HG03432 (cell line): ENCODE measurements at regions not wholly inside any gene's neighbourhood (a gene's known extent, or its start where the extent isn't known, plus 50 kb on each side); places are given as distances from the start of the nearest gene placed in this dataset.

Experiments
- ATAC-seq: cut with Tn5 transposase; IDR thresholded peaks from one replicate; pipeline ENCODE4 v1.9.1; 2021; ENCODE audit warnings: mild to moderate bottlenecking, moderate library complexity; ENCODE audit not compliant: unreplicated experiment

DNA sequence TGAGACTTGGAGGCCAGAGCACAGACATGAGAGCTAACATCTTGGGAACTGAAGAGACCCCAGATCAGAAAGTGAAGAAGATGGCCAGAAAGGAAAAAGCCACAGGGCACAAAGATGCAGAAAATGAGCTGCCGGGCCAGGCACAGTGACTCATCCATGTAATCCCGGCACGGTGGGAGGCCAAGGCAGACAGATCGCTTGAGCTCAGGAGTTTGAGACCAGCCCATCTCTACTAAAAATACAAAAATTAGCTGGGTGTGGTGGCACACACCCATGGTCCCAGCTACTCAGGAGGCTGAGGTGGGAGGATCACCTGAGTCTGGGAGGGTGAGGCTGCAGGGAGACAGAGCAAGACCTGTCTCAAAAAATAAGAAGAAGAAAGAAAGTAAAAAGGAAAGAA, 81.4 kb upstream of the MGMT start:
- no peak for ATAC-seq

DNA sequence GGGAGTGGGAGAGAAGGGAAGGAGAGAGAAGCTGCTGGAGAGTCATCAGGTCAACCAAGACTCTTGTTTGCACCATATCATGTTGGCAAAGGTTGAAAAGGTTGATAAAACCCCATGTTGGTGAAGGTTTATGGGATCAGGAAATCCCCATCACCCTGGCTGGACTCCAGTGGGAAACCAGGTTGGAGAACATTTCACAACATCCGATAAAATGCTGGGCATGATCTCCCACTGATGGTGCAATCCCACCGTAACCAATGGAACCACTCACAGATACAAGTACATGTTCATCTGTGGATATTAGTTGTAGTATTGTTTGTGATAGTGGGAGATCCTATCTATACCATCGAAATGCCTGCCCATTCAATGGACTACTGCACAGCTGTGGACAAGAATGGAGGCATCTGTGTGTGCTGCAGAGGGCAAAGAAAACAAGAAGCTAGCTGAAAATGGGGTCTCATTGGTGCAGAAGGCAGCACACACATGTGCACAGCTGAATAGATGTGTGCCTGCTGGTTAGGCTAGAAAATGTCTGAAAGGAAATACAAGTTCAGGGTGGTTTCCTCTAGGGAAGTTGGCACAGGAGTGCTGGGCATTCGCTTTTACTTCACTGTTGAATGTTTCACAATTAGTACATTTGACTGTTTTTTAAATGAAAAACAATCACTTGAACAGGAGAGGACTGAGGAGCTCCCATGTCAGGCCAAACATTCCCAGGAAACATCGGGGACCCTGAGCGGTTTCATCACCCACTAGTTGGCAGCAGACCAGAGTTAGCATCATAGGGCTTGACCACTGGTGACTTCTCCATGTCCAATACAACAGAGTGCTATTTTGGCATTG, 80.4 kb upstream of the MGMT start:
- ATAC-seq = no peak

DNA sequence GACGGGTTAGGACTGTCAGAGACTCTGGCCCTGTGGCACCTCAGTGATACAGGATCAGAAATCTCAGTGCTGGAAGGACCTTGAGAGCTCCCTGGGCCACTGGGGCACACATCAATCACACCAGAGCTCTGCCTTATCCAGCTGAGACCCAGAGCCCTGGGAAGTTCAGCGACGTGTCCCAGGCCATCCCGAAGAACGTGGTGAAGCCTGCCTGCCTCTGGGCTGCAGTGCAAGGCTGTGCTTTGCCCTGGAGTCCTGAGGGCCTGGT, 79.8 kb upstream of the MGMT start:
- no peak for ATAC-seq

DNA sequence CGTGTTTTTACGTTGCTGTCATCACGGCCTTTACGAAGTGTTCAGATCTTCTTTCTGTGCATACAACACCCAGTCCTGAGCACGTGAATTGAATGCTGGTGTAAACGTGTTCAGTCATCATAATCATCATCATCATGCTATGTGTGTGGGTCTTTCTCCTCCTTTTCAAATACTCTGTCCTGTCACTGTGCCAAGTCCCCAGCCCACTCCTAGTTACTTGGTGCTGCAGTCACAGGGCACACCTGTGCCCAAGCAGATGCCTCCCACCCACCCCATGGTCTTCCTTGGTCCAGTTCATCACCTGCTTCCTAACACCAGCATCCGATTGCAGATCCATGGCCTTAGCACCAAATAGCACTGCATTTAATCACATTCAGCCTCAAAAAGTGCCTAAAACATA, 78.6 kb upstream of the MGMT start:
- ATAC-seq = no peak

DNA sequence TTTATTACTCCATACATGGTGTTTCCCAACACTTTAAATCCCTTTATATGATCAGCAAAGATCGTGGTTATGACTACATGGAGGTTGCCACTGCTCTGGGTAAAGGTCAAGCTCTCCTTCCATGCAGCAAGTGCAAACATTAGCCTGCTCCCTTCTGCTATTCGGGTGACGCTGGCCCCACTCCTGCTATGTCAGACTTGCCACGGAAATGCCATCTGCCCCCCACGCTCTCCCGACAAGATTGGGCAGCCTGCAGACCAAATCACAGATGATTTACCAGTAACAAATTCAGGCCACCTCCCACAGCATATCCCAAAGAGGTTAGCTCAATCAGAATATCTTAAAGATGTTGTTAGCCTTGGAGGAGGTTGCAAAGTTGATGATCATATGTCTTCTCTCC, 77.8 kb upstream of the MGMT start:
- no peak for ATAC-seq

GRCh38 chr10:129390147-129390546, 76.9 kb upstream of the MGMT start:
- no peak for ATAC-seq

DNA sequence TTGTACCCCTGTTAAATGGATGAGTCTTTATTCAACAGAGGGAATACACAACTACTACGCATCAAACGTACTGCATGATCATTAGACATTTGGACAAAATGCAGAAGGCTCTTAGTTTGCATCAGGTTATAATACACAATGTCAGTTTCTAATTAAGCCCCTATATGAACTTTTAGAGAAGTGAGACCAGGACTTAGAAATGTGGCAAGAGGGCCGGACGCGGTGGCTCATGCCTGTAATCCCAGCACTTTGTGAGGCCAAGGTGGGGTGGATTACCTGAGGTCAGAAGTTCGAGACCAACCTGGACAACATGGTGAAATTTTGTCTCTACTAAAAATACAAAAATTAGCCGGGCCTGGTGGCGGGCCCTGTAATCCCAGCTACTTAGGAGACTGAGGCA, 76.3 kb upstream of the MGMT start:
- ATAC-seq = no peak

GRCh38 chr10:129391464-129391863, 75.6 kb upstream of the MGMT start:
- no peak for ATAC-seq

GRCh38 chr10:129392855-129393254, 74.2 kb upstream of the MGMT start:
- no peak for ATAC-seq

- ATAC-seq = no peak
Measured at GRCh38 chr10:129393812-129394211, 73.2 kb upstream of the MGMT start.

GRCh38 chr10:129394518-129395328, 72.3 kb upstream of the MGMT start:
- no peak for ATAC-seq

- ATAC-seq = no peak
Measured at GRCh38 chr10:129396021-129396722, 70.9 kb upstream of the MGMT start.

DNA sequence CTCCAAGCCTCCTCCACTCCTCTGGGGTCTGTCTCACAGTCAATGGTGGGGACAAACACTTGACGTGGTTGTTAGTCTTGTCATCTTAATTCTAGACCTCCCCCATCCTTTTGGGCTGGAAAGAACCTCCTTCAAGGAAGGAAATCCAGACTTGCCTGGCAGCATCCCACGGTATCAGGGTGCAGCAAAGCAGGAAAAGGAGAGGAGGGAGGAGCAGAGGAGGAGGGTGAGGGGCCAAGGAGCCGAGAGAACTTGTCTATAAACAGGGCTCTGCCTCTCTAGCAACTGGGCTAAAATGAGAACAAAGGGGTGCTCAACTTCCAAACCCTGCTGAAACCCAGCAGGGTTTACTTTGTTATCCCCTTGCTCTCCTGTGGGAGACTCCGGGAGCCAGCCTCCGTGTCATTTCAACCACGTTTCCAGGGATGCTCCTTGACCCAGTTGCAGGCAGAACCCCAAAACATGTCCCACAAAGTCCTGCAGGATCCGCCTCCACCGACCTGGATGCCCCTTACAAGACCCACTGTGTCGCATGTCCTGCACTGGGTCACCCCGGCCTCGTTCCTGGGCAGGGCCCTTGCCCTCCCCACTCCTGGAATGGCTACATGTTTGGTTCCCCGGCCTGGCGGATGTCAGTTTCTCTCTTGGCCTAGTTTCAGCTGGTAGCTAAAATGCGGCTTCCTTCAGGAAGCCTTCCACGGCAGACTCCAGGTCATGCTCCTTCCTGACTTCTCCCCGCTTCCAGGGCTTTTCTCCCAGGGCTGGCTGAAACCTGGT, 69.7 kb upstream of the MGMT start:
- ATAC-seq = no peak

DNA sequence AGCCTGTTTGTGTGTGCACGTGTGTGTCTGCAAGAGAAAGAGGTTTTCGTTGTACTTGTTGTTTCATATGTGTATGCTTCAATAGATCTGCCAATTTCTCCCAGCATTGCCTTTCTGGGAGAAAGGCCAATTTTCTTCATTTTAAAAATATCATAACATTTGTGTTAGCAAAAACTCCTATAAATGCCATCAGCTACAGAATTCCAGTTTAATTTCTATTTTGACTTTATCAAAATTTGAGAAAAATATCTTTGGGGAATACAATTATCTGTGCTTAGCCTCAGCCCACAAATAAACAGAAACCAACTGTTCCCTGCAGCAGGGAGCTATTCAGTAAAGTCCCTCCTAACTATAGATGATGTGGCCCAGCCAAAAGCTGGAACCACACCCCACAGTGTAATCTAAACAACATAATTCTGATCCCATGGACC, 68.3 kb upstream of the MGMT start:
- no peak for ATAC-seq

DNA sequence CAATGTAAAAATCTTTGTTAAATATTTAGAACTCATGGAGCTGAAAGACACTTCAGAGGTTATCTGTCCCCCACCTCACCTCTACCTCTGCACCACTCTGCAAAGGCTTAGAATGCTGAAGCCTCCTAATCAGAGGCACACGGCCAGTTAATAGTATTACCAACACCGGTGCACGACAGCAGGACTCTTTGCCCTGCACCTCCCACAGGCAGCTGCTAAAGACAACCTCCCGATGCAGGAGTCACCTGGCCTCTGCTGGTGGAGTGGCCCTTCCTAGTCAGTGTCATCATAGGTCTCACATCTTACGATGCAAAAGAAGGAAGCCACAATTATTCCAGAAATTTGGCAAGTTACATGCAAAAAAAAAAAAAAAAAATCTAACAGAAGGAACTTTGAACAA, 66.6 kb upstream of the MGMT start:
- ATAC-seq = no peak

- ATAC-seq = no peak
Measured at GRCh38 chr10:129402459-129402858, 64.6 kb upstream of the MGMT start.

DNA sequence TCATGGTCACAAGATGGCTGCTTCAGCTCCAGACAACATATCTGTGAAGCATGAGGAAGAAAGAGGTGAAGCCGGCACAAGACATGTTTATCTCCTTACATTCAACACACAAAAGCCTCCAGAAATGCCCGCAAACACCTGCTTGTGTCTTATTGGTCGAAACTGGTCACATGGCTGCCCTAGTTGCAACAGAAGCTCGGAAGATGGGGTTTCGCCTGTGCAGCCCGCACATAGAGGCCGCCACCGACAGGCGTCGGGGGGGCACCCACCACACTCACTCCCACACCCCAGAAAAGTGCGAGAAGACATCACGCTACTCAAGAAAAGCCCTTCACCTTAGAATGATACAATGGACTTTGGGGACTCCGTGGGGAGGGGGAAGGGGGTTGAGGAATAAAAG, 63.0 kb upstream of the MGMT start:
- ATAC-seq = no peak

DNA sequence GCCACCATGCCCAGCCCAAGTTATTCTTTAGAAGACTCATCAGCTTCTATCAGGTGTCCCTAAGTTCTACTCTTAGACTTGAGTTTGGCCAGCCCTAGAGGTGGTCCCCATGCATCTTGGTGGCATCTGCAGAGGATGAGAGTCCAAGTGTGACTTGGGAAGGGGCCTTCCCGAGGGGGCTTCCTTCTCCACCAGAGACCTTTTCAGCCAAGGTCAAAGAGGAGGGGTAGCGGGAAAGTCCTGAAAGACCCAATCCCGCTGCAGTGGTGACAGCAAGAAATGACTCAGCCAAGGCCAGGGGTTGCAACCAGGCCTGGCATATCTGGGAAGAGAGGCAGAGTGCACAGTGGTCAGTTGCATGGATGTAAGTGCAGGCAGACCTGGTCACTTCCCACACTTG, 61.7 kb upstream of the MGMT start:
- no peak for ATAC-seq

DNA sequence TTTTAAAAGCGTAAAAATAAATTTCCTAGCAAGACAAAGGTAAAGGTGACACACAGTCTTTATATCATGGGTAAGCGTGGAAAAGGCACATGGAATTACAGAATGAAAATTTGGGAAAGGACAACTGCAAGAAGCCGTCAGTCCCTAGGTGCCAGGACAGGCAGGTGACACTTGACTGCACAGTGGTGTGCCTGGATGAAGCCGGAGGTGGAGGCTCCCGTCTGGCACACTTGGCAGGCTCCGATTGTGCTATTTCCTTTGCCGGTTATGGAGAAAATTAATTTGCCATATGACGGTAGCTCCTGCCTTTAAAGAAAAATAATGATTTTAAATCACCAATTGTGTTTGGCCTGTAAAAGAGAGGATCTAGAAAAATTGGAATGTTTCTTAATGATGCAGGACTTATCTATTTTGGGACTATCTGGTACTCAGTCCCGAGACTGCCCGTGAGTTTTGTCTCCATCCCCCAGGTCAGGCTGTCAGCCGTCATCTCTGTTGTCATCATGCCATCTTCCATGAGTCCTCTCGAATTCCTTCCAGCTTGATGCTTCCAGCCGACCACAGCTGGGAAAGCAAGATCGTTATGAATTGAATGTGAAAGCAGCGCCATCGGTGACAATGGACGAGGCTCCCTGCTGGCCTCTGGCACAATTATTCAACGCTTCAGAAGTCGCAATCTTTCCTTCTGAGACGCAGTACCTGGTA, 56.2 kb upstream of the MGMT start:
- ATAC-seq = no peak

GRCh38 chr10:129411393-129411705, 55.7 kb upstream of the MGMT start:
- no peak for ATAC-seq

DNA sequence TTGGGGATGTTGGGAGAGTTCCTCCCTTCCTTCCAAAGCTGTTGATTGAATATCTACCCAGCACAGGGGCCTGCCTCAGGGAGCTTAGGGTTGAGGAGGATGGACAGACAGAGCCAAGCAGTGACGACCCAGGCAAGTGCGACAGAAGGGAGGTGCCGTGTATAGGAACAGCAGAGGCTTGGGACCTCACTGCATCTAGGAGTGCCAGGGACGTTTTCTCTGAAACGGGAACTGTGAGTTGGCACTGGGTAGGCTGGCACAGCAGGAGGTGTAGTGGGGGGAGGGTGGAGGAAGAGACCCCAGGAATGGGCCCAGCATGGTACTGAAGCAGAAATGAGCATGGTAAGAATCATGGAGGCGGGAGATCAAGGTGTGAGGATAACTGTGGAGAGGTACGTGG, 55.3 kb upstream of the MGMT start:
- no peak for ATAC-seq
